Hepatocyte (in vitro differentiated cells): ENCODE measurements at regions not wholly inside any gene's neighbourhood (a gene's known extent, or its start where the extent isn't known, plus 50 kb on each side); places are given as distances from the start of the nearest gene placed in this dataset.
A peak's percentile ranks its signal among the peaks of the same experiment; 100 is the strongest.

Experiments used
- DNase-seq: peaks from one replicate; pipeline ENCODE4 v3.0.0-alpha.2; 2016; ENCODE audit warnings: low spot score
- H2AFZ ChIP-seq: fragments of 200-600 bp; sonication (generic); 2 replicates; pipeline ENCODE4 v1.6.0; 2016; ENCODE audit warnings: antibody characterized with exemption, mild to moderate bottlenecking
- H3K27ac ChIP-seq: fragments of 200-600 bp; sonication (generic); 2 replicates; pipeline ENCODE4 v1.5.1; 2016; ENCODE audit warnings: mild to moderate bottlenecking
- H3K27me3 ChIP-seq: fragments of 200-600 bp; sonication (generic); 2 replicates; pipeline ENCODE4 v1.6.1; 2016
- H3K36me3 ChIP-seq: fragments of 200-600 bp; sonication (generic); replicated peaks from 2 replicates; pipeline ENCODE4 v1.5.1; 2016; ENCODE audit warnings: low read depth; ENCODE audit not compliant: insufficient read depth
- H3K4me1 ChIP-seq: fragments of 200-600 bp; sonication (generic); 2 replicates; pipeline ENCODE4 v1.5.1; 2016; ENCODE audit warnings: mild to moderate bottlenecking, moderate library complexity; ENCODE audit not compliant: insufficient read depth
- H3K4me2 ChIP-seq: fragments of 200-600 bp; sonication (generic); 2 replicates; pipeline ENCODE4 v1.6.0; 2016
- H3K4me3 ChIP-seq: fragments of 200-600 bp; sonication (generic); 2 replicates; pipeline ENCODE4 v1.5.1; 2016; ENCODE audit warnings: mild to moderate bottlenecking
- H3K79me2 ChIP-seq: fragments of 200-600 bp; sonication (generic); 2 replicates; pipeline ENCODE4 v1.6.0; 2017; ENCODE audit warnings: mild to moderate bottlenecking
- H3K9me2 ChIP-seq: fragments of 200-600 bp; sonication (generic); replicated peaks from 2 replicates; pipeline ENCODE4 v1.6.0; 2017; ENCODE audit warnings: mild to moderate bottlenecking; ENCODE audit not compliant: insufficient read depth
- H3K9me3 ChIP-seq: fragments of 200-600 bp; sonication (generic); 2 replicates; pipeline ENCODE4 v1.5.1; 2016; ENCODE audit warnings: low read depth, mild to moderate bottlenecking
- H4K20me1 ChIP-seq: fragments of 200-600 bp; sonication (generic); 2 replicates; pipeline ENCODE4 v1.6.0; 2016; ENCODE audit warnings: mild to moderate bottlenecking; ENCODE audit not compliant: insufficient read depth, poor library complexity, severe bottlenecking
- CTCF ChIP-seq: fragments of 200-600 bp; sonication (generic); IDR thresholded peaks from 2 replicates; pipeline ENCODE4 v1.5.1; 2016; ENCODE audit warnings: antibody characterized with exemption, mild to moderate bottlenecking; ENCODE audit not compliant: poor library complexity
- EZH2 ChIP-seq: fragments of 200-600 bp; sonication (generic); IDR thresholded peaks from 2 replicates; pipeline ENCODE4 v1.6.1; 2016; ENCODE audit warnings: antibody characterized with exemption, mild to moderate bottlenecking, borderline replicate concordance
- EZH2phosphoT487 ChIP-seq: fragments of 200-600 bp; sonication (generic); IDR thresholded peaks from one replicate; pipeline ENCODE4 v1.6.1; 2018; ENCODE audit warnings: antibody characterized with exemption, mild to moderate bottlenecking, low read depth, moderate library complexity; ENCODE audit not compliant: unreplicated experiment, severe bottlenecking
- WGBS: methylation state at CpG from one replicate; pipeline ENCODE4 v1.1.6; 2016; ENCODE audit warnings: low lambda C conversion rate; ENCODE audit errors: missing lambda C conversion rate; 5-methylcytosine and 5-hydroxymethylcytosine counted together

- Histone ChIP-seq H2AFZ (no peak overlapping the region), H3K4me1 (peaks cover 11% of the 10 kb centered on the region), H3K4me3 (no peak overlapping the region), H4K20me1 (no peaks in the 10 kb centered on the region), H3K36me3 (no peaks in the 10 kb centered on the region), H3K27me3 (no peaks in the 10 kb centered on the region), H3K9me2 (no peaks in the 10 kb centered on the region), H3K27ac (peak overlapping the region; percentile 80), H3K9me3 (no peaks in the 10 kb centered on the region), H3K79me2 (no peaks in the 10 kb centered on the region), H3K4me2 (no peak overlapping the region)
- no peak for DNase-seq
- TF ChIP-seq EZH2, result no peak
- no peak for TF ChIP-seq CTCF
- no peak for TF ChIP-seq EZH2phosphoT487
- WGBS, result 63% methylated on average over 1 of the region's 1 CpG
Observed at GRCh38 chr3:165507060-165507459, 310.9 kb upstream of the SLITRK3 start.

- peak overlapping the region; percentile 80 for H3K27ac ChIP-seq
Observed at GRCh38 chr3:165505657-165506056, 309.5 kb upstream of the SLITRK3 start.

GRCh38 chr3:165504554-165504953 lies 308.4 kb upstream of the SLITRK3 start:
- WGBS, result 97% methylated on average over 1 of the region's 1 CpG
- Histone ChIP-seq H2AFZ (no peak overlapping the region), H3K27ac (no peak overlapping the region), H3K36me3 (no peaks in the 10 kb centered on the region), H3K4me2 (peak overlapping the region; percentile 10), H3K4me3 (no peak overlapping the region), H3K27me3 (no peaks in the 10 kb centered on the region), H3K4me1 (peaks cover 11% of the 10 kb centered on the region), H3K79me2 (no peaks in the 10 kb centered on the region), H4K20me1 (no peaks in the 10 kb centered on the region), H3K9me2 (no peaks in the 10 kb centered on the region), H3K9me3 (no peaks in the 10 kb centered on the region)
- DNase-seq, result no peak
- TF ChIP-seq CTCF (no peak), EZH2phosphoT487 (no peak), EZH2 (no peak)

More at GRCh38 chr3:165505657-165506056, 309.5 kb upstream of the SLITRK3 start:
- peak overlapping the region; percentile 31 for H3K4me2 ChIP-seq
- no peaks in the 10 kb centered on the region for H3K9me3 ChIP-seq
- H3K4me3 ChIP-seq, result no peak overlapping the region
- H3K79me2 ChIP-seq, result no peaks in the 10 kb centered on the region
- no peaks in the 10 kb centered on the region for H4K20me1 ChIP-seq
- peak; percentile 19 for DNase-seq
- no peaks in the 10 kb centered on the region for H3K9me2 ChIP-seq
- no peaks in the 10 kb centered on the region for H3K36me3 ChIP-seq
- no peak for TF ChIP-seq CTCF
- no peak for TF ChIP-seq EZH2
- TF ChIP-seq EZH2phosphoT487, result no peak
- peaks cover 11% of the 10 kb centered on the region for H3K4me1 ChIP-seq
- no peak overlapping the region for H2AFZ ChIP-seq
- H3K27me3 ChIP-seq, result no peaks in the 10 kb centered on the region

- Histone ChIP-seq H3K9me2 (no peaks in the 10 kb centered on the region), H3K27me3 (no peaks in the 10 kb centered on the region), H2AFZ (no peak overlapping the region), H3K4me2 (no peak overlapping the region), H3K9me3 (no peaks in the 10 kb centered on the region), H3K36me3 (no peaks in the 10 kb centered on the region), H4K20me1 (no peaks in the 10 kb centered on the region), H3K79me2 (no peaks in the 10 kb centered on the region), H3K4me3 (no peak overlapping the region), H3K4me1 (peaks cover 11% of the 10 kb centered on the region), H3K27ac (no peak overlapping the region)
- DNase-seq, result no peak
- 76% methylated on average over 4 of the region's 4 CpGs for WGBS
- TF ChIP-seq EZH2 (no peak), EZH2phosphoT487 (no peak), CTCF (no peak)
Observed at GRCh38 chr3:165503825-165504224, 307.6 kb upstream of the SLITRK3 start.
